ENCODE measurements at regions not wholly inside any gene's neighbourhood (a gene's known extent, or its start where the extent isn't known, plus 50 kb on each side); places are given as distances from the start of the nearest gene placed in this dataset.

DNA sequence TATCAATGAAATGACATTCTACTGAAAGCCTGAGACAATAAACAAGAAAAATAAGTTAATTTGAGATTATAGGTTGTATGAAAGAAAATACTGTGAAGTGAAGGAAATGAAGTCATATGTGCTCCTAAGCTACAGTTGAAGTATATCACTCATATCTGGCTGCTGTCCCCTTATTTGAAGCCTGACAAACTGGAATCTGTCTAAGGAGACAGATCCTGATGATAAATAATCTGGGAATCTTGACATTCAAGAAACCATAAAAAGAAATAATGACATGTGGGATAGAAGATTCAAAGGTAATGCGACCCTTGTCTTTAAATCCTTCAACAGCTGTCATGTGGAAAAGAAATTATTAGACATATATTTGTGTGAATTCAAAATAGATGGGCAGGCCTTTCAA, 424.5 kb upstream of the LMCD1 start:
- no peaks in the 10 kb centered on the region for H3K36me3 ChIP-seq
- no peak overlapping the region for H3K27ac ChIP-seq
- H3K4me1 ChIP-seq = no peaks in the 10 kb centered on the region
- intact Hi-C loops (cut with DNase I) = no loop called here
- TF ChIP-seq CTCF (IDR thresholded peaks at IDR 0.05) (no peak), POLR2A (IDR thresholded peaks at IDR 0.05) (no peak)
- no peaks in the 10 kb centered on the region for H3K27me3 ChIP-seq
- DNase-seq = no peak
- WGBS, 2 donors = 77 to 85% methylated on average over 1 of the region's 1 CpG
- no peaks in the 10 kb centered on the region for H3K9me3 ChIP-seq
- H3K4me3 ChIP-seq (replicated peaks in 1 of 3) = no peak overlapping the region

GRCh38 chr3:8080464-8080863, 421.2 kb upstream of the LMCD1 start:
- Histone ChIP-seq H3K36me3 (no peaks in the 10 kb centered on the region), H3K4me1 (no peaks in the 10 kb centered on the region), H3K27me3 (no peaks in the 10 kb centered on the region), H3K4me3 (replicated peaks in 1 of 3) (no peak overlapping the region), H3K27ac (no peak overlapping the region), H3K9me3 (no peaks in the 10 kb centered on the region)
- intact Hi-C loops (cut with DNase I) = no loop called here
- no peak for TF ChIP-seq CTCF (IDR thresholded peaks at IDR 0.05)
- no peak for TF ChIP-seq POLR2A (IDR thresholded peaks at IDR 0.05)
- no peak for DNase-seq

DNA sequence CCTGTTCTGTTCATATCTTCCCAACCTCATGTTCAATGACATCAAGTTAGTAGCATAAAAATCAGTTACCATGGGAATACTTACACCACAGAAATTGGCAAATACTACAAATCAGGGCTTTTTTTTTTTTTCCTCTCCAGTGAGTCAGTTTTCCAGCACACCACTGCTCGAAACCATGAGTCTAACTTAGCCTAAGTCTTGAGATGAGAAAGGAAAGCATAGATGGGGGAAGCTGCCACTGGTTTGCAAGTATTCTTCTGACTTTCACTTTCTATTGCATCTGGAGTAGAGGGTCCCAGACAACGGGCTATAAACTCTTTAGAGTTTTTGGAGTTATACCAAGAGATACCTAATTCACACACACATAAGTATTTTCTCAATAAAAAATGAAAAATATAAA, 416.1 kb upstream of the LMCD1 start:
- no peak for DNase-seq
- H3K27ac ChIP-seq = no peak overlapping the region
- no peaks in the 10 kb centered on the region for H3K9me3 ChIP-seq
- TF ChIP-seq POLR2A (IDR thresholded peaks at IDR 0.05) (no peak), CTCF (IDR thresholded peaks at IDR 0.05) (no peak)
- 87 to 89% methylated on average over 2 of the region's 2 CpGs for WGBS, 2 donors
- no peaks in the 10 kb centered on the region for H3K36me3 ChIP-seq
- H3K4me3 ChIP-seq (replicated peaks in 1 of 3) = no peak overlapping the region
- intact Hi-C loops (cut with DNase I) = no loop called here
- no peaks in the 10 kb centered on the region for H3K4me1 ChIP-seq
- H3K27me3 ChIP-seq = no peaks in the 10 kb centered on the region

DNA sequence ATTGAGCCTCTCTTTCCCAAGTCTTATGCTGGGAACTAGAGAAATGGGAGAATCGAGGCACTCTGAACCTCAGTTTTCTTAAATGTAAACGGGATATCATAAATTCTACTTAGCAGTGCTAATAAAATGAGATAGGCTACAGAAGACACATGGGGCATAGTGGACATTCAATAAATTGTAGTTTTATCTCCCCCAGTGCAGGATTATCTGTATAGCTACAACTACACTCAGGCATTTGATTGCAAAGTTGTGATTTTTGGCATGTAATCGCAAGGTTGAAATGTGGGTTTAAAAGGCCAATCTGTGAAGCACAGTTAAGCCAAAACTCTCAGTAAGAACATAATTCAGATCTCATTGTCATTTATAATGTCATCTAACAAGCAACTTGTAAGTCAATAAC, 413.7 kb upstream of the LMCD1 start:
- no peak for TF ChIP-seq CTCF (IDR thresholded peaks at IDR 0.05)
- no peak for TF ChIP-seq POLR2A (IDR thresholded peaks at IDR 0.05)
- Histone ChIP-seq H3K27me3 (no peaks in the 10 kb centered on the region), H3K9me3 (no peaks in the 10 kb centered on the region), H3K4me1 (no peaks in the 10 kb centered on the region), H3K27ac (no peak overlapping the region), H3K4me3 (replicated peaks in 1 of 3) (no peak overlapping the region), H3K36me3 (no peaks in the 10 kb centered on the region)
- DNase-seq = no peak
- 88 to 94% methylated on average over 3 of the region's 3 CpGs for whole genome bisulfite sequencing, 2 donors
- intact Hi-C loops (cut with DNase I) = no loop called here

- no peak overlapping the region for H3K27ac ChIP-seq
- H3K36me3 ChIP-seq = no peaks in the 10 kb centered on the region
- H3K4me1 ChIP-seq = no peaks in the 10 kb centered on the region
- H3K4me3 ChIP-seq (replicated peaks in 1 of 3) = no peak overlapping the region
- intact Hi-C loops (cut with DNase I) = no loop called here
- H3K27me3 ChIP-seq = no peaks in the 10 kb centered on the region
- no peak for DNase-seq
- H3K9me3 ChIP-seq = no peaks in the 10 kb centered on the region
- 82 to 90% methylated on average over 2 of the region's 2 CpGs for WGBS, 2 donors
- TF ChIP-seq POLR2A (IDR thresholded peaks at IDR 0.05) (no peak), CTCF (IDR thresholded peaks at IDR 0.05) (no peak)
These were observed 407.2 kb upstream of the LMCD1 start for GRCh38 chr3:8094415-8094814.
